GM20000 (cell line): ENCODE measurements at regions not wholly inside any gene's neighbourhood (a gene's known extent, or its start where the extent isn't known, plus 50 kb on each side); places are given as distances from the start of the nearest gene placed in this dataset.
A peak's percentile ranks its signal among the peaks of the same experiment; 100 is the strongest.

Experiments used
- DNase-seq: peaks from one replicate; pipeline ENCODE4 v3.0.0; 2012; ENCODE audit warnings: low spot score
- CTCF ChIP-seq: IDR thresholded peaks from 2 replicates; pipeline ENCODE4 v1.5.1; 2012; ENCODE audit warnings: mild to moderate bottlenecking, control low read depth; ENCODE audit errors: extremely low read depth, missing control alignments

GRCh38 chr5:116681334-116682013 is 106.9 kb upstream of the SEMA6A start:
- peak; percentile 78 for DNase-seq
- no peak for TF ChIP-seq CTCF

GRCh38 chr5:116675626-116675910 is 100.9 kb upstream of the SEMA6A start:
- TF ChIP-seq CTCF: no peak
- no peak for DNase-seq

GRCh38 chr5:116674881-116675625 is 100.4 kb upstream of the SEMA6A start:
- no peak for TF ChIP-seq CTCF
- DNase-seq: no peak

- DNase-seq: no peak
- no peak for TF ChIP-seq CTCF
These were observed 98.8 kb upstream of the SEMA6A start for GRCh38 chr5:116673453-116673852.

GRCh38 chr5:116672203-116672602 is 97.6 kb upstream of the SEMA6A start:
- TF ChIP-seq CTCF: no peak
- no peak for DNase-seq

- peak; percentile 63 for DNase-seq
- TF ChIP-seq CTCF: no peak
These were observed 96.7 kb upstream of the SEMA6A start for GRCh38 chr5:116671211-116671736.

GRCh38 chr5:116669261-116670031 is 94.8 kb upstream of the SEMA6A start:
- no peak for DNase-seq
- no peak for TF ChIP-seq CTCF
